Activated CD8-positive, alpha-beta memory T cell treated with anti-CD3 and anti-CD28 coated beads, Interleukin-2, amount 50 U/mL, for 4 hours (primary cell): ENCODE measurements at regions not wholly inside any gene's neighbourhood (a gene's known extent, or its start where the extent isn't known, plus 50 kb on each side); places are given as distances from the start of the nearest gene placed in this dataset.

Experiments
- DNase-seq: peaks from one replicate; pipeline ENCODE4 v3.0.0-alpha.2; 2020

- no peak for DNase-seq
Observed at GRCh38 chr11:116467823-116468222, 305.0 kb downstream of the BUD13 start.

DNA sequence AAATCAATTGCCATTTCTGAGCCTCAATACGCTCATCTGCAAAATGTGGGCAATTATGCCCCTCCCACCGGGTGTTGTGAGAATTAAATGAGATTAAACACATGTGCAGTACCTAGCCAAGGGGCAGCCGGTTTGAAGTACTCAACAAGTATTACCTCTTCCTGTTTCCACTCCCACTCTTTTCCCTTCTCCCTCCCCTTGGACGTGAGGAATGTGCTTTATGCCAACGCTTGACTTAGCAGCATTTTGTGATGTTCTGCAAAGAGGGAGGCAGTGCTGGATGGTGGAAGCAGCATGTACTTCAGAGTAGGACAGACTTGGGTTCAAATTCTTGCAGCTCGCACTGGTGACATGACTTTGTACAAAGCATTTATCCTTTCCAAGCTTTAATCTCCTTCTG lies 306.0 kb downstream of the BUD13 start:
- DNase-seq: no peak

DNA sequence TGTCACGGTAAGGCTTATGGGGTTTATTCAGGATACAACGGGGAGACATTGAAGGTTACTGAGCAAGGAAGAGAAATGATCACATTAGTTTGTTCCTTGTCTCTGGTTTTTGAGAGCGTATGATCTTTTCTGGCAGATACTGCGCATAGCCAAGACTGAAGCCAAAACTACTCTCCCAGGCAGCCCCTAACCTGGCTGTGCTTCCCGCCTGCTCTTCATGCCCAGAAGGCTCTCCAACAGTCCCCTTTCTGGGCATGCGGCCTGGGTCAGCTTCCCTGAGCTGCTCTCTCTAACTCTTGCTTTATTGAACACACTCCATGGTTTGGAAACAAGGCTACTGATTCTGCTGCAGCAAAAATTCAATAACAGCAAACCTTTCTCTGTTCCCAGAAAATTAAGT lies 306.6 kb downstream of the BUD13 start:
- no peak for DNase-seq

DNA sequence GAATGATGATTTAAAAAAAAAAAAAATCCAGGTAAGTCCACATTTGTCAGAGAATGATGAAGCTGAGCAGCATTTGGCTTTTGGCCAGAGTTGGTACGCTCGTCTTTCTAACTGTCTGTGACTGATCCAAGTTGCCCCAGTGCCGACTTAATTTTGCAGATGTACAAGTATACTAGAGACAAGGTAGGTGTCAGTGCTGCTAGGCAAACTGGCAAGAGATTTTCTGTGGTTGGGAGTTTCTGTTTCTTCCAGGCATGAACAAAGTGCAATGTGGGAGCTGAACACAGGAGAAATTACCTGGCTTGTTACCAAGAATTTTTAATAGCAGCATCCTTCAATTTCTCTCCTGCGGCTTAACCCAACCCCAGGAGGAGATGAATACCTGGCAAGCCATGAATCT lies 307.7 kb downstream of the BUD13 start:
- no peak for DNase-seq

DNA sequence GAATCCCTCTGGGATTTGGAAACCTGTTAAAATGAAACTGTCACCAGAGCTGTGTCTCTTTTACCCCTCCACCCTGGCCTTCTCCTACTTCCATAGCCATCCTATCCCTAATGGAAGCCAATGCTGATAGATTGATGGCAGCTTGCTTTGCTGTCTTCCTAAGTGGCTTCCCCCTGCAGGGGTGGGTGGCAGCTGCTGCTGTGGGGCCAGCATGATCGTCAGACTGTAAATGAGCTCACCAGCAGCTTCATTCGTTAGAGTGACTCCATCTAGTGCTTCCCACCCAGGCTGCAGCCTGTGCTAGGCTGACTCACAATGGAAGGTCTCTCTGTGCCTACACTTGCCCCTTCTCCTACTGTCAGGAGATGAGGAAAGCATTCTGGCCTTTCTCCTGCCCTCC lies 311.0 kb downstream of the BUD13 start:
- no peak for DNase-seq

- DNase-seq: no peak
Observed at GRCh38 chr11:116460156-116460920, 312.4 kb downstream of the BUD13 start.

- no peak for DNase-seq
Observed at GRCh38 chr11:116459185-116460045, 313.4 kb downstream of the BUD13 start.

GRCh38 chr11:116458546-116458945 lies 314.2 kb downstream of the BUD13 start:
- DNase-seq: no peak

DNA sequence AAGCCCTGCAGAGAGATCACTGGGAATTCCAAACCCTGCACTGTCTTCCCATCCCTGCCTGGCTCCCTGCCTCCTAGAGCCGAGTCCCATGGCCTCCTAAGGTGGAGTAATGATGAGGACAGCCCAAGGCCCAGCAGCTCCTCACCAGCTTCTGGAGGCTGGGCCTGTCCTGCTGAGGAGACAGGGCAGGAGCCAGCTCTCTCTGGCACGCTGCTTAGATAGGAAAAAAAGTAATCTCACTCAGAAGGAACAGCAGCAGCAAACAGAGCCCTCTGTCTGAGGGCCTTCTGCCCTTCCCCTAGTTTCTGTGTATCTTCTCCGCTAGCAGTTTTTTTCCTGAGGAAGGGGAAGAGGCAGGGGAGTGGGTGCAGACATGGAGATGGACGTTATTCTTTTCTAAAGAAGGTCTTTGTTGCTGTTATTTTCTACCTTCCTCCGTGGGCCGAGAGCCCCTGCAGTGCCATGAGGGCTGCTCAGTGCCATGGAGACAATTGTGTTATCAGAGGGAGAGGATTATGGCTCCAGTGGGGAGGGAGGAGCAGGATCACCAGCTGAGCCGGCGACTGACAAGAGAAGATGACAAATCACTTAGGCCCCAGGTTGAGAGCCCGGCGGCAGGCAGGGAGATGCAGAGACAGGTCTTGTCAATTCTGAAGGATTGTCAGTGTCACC lies 315.3 kb downstream of the BUD13 start:
- no peak for DNase-seq

DNA sequence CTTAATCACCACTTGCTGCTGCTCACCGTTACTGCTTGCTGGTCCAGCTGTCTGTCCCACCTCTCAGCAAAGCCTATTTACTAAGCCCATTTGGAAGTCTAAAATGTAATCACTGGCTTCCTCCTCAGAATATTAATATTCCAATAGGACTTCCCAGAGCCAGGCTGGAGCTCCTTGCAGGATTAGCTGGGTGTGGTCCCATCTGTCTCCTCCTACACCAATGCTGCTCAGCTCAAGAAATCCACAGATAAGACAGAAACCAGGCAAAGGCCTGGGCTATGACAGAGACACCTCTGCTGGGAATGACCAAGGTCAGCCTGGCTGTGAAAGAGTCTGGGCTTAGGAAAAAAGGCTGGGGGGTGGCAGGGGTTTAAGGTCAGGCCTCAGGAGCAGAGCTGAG lies 317.8 kb downstream of the BUD13 start:
- no peak for DNase-seq

DNA sequence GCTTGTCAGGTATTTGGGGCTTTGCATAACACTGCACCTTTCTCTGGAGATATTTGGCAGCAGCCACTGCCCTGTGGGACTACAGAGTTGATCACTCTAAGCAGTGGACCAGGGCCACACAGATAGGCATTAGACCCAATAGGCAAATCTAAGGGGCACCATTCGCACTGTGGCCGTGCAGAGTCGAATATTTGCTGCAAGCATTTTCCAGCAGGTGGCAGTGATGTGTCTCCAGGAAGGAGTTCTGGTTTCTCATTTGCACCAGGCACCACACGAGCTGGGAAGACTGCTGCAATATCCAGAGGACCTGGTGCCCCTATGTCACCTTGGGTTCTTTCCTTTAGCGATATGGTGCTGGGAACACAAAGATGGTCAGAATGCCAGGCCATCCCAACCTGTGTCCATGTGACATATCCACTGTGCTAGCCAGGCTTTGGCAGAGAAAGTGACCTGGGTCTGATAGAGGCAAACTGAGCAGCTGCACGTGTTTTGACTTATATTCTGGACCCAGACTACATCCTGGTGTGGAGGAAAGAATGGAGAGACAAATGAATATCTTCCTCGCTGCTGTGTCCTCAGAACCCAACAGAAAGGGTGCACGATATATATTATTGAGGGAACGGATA lies 318.7 kb downstream of the BUD13 start:
- DNase-seq: no peak

DNA sequence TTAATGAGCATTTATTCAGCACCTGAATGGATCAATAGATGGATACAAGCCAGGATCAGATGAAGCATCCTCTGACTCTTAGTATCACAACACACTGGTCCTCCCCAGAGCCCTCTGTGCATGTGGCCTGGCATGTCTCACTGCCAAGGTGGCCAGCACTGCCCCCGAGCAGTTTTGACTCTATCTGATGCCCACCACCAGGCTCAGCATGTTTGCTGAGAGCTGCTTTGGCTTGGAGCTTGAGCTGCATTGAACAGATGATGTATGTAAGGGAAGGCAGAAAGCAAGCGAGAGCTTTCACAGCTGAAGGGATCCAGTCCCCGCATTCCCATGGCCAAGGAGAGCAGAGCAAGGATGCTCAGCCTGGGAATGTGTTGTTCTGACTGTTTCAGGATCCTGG lies 320.3 kb downstream of the BUD13 start:
- no peak for DNase-seq

DNA sequence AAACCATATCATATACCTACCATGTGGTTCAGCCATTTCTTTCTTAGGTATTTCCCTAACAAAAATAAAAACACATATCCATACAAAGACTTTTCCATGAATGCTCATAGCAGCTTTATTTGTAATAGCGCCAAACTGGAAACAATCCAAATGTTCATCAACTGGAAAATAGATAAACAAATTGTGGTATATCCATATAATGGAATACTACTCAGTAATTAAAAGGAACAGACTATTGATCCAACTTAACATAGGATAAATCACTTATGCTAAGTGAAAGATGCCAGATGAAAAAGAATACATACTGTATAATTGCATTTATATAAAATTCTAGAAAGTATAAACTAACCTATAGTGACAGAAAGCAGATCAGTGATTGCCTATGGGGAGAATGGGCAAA lies 323.3 kb downstream of the BUD13 start:
- DNase-seq: no peak

DNA sequence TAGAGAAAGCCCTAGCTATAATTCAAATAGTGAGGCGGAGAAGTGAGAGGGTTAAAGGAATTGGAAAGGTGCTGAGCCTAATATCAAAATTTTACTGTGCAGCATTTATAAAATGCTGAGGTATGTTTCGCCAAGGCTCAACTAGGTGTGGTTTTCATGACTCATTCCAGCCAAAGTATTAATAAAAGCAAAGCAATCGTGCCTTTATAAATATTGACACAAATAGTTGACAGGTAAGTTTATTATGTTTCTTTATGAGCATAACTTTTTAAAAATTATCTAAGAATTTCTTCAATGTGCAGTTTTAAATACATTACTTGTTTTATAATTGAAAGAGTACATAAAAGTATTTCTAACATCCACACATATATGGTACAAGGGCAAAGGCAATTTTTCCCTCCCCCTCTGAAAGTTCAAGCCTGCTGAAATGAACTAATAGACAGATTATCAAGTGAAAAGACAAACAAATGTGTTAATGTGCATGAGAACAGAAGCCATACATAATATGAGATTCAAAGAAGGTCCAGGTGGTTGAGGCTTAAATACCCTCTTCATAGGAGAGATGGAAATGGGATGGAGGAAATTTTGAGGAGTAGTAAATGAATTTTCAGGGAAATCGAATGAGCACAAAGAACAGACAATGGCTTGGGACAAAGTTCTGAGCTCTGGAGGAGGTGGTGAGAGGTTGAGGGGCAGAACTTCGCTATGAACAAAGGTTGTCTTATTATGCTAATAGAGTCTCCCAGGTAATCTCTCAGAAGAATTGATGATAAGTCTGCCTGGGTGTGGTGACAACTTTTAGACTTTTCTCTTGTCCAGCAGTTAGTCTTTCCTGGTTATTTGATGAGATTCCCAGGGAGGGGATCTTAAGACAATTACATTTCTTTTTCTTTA lies 326.5 kb downstream of the BUD13 start:
- no peak for DNase-seq

DNA sequence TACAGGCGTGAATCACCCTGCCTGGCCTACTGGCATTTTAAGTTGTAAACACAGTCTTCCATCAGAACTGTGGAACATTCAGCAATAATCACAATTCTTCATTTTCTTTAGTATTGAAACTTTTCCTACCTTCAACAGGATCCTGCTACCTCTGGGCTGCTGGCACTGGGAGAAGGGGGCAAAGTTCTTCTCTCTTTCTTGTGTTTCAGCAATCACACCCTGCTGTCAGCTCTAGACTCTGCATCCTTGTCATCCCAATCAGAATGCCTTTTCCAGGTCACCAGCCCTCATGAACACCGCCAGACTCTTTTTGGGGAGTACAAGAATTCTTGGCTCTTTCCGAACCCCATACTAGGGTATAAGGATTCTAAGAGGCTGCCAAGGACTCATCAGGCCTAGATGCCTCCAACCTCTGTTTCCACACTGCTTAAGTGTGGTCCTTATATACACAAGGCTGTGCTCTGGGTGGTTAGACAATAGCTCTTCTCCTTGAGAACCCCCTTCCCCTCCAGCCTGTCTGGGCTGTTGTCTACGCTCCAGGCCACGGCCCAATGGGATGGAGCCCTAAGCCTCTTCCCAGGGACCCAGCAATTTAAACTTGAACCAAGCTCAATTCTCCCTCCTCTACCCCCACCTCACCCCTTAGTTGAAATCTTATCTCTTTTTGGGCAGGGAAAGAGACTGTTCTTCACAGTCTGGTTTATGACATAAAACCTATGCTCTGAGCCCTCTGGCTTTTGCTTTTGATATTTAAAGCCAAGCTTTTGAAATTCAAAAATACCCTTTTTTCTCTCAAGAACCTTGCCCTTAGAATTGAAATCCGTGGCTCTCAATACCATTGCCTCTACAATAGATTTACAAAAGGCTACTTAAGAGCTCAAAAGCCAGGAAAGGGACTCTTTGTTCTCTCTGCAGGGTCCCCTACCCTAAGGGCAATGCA lies 327.4 kb downstream of the BUD13 start:
- no peak for DNase-seq

- no peak for DNase-seq
Observed at GRCh38 chr11:116442238-116442752, 330.5 kb downstream of the BUD13 start.

- no peak for DNase-seq
Observed at GRCh38 chr11:116439361-116439677, 333.5 kb downstream of the BUD13 start.

- no peak for DNase-seq
Observed at GRCh38 chr11:116438651-116439360, 334.0 kb downstream of the BUD13 start.

GRCh38 chr11:116434986-116435385 lies 337.8 kb downstream of the BUD13 start:
- DNase-seq: no peak

DNA sequence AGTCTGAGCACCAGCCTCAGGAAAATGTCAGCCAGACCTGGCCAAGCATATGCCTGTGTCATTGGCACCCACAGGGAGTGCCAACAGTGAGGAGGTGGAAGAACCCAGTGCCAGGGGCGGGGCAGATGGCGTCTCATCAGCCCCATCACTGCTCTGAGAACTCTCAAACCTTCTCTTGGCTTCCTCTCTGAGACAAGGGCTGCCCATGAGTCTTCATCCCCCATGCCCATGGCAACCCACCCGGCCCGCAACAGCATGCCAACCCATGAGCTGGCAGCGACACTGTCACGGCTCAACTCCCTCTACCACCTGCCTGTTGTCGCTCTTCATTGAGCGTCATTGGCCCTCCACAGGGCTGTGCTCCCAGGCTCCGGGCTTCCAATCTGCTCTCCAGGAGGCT lies 340.5 kb downstream of the BUD13 start:
- no peak for DNase-seq
